SH-SY5Y (cell line): ENCODE measurements at regions not wholly inside any gene's neighbourhood (a gene's known extent, or its start where the extent isn't known, plus 50 kb on each side); places are given as distances from the start of the nearest gene placed in this dataset.

Source experiments
- GATA2 ChIP-seq: IDR thresholded peaks from 2 replicates; pipeline ENCODE4 v1.6.1; 2011; ENCODE audit warnings: mild to moderate bottlenecking, low read depth, low read length
- GATA3 ChIP-seq: IDR thresholded peaks from 2 replicates; pipeline ENCODE4 v1.6.1; 2011; ENCODE audit warnings: low read depth, mild to moderate bottlenecking, low read length, moderate library complexity

GRCh38 chr9:88905506-88905905 lies 85.8 kb upstream of the S1PR3 start:
- TF ChIP-seq GATA3: no peak
- TF ChIP-seq GATA2: no peak
